GM18861 (cell line): ENCODE measurements at regions not wholly inside any gene's neighbourhood (a gene's known extent, or its start where the extent isn't known, plus 50 kb on each side); places are given as distances from the start of the nearest gene placed in this dataset.
"Not testable (repeated sequence)": the region's sequence is repeated elsewhere in the genome, so short reads cannot be mapped to it uniquely, and the experiment has no call there.

Source experiments
- ATAC-seq: cut with Tn5 transposase; IDR thresholded peaks from one replicate; pipeline ENCODE4 v1.9.1; 2021; ENCODE audit not compliant: unreplicated experiment

DNA sequence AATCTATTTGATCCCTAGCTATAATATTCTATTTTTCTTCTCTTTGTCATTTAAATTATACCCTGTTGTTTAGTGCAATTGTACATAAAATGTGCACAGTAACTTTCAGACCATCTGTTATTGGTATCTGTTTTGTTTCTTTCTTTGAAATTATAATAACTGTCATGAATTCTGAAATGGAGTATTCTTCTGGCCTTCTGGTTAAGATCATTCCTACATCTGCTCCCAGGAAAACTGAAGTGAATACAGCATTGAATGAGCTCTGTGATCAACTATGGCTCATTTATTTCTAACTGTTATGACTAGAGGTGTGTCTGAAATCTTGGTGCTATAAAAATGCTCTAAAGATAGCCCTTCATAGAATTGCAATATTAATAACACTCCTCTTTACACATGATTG lies 788.4 kb upstream of the TMEFF2 start:
- no peak for ATAC-seq

DNA sequence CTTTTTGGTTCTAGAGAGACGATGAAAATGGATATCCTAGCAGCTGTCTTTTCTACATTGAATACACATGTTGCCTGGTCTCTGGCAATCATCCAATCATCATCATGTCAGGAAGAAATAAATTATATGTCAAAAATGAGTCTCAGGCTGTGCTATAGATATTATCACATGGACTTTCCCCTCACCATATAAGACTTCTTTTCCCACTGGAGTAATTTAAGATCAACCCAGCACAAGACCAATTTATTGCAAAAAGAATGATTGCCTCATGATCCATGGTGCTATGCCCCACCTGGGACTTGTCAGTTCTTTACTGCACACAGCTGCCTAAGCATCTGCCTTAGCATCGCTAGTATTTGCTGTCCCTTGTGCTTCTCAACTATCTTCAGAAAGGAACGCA lies 783.7 kb upstream of the TMEFF2 start:
- no peak for ATAC-seq

DNA sequence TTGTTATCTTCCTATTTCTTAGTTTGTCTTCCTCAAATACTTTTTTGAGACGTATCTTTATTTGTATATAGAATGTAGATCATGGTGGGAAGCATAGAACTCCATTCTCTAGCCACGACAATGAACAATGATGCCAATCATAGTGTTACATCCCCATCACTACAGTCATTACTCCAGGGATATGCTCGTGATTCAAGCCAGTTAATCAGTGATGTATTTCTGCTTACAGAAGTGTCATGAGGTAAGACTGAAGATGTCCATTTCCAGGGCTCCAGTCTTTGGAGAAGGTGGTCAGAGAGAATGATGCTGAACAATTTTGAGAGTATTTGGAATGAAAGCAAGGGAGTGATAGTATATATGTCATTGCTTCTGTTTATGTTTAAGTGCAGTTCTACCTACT lies 777.2 kb upstream of the TMEFF2 start:
- no peak for ATAC-seq

DNA sequence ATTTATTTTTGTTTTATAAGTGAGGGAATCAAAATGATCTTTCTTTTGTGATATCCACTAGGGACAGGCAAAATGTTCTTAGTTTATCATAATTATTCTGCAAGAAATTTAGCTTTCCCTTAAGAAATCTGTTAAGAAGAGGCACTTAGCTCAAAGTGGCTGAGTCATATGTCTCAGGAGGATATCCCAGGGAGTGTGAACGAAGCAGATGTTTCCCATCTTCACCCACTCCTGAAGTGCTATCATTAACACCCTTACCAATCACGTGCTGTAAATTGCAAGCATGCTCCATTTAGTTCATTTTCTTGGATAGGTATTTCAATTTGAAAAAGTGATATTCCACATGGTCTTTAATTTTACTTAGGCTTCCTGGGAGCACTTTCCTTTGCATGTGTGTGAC lies 774.3 kb upstream of the TMEFF2 start:
- ATAC-seq = no peak

DNA sequence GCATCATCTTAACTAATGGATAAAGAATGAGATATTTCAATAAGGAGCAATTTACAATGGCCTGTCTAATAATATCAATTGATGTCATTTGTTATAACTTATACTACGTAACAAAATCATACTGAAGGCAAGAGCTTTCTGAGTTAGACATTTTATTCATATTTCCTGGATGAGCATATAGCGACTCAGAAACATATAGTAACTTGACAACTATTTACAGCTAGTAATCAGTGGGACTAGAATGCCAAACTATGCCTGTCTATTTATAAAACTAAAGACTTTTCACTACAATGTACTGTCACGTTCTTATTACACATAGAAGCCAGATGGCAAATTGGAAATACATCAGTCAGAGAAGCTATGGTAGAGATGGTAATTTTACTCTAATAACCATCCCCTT lies 766.2 kb upstream of the TMEFF2 start:
- ATAC-seq = no peak

DNA sequence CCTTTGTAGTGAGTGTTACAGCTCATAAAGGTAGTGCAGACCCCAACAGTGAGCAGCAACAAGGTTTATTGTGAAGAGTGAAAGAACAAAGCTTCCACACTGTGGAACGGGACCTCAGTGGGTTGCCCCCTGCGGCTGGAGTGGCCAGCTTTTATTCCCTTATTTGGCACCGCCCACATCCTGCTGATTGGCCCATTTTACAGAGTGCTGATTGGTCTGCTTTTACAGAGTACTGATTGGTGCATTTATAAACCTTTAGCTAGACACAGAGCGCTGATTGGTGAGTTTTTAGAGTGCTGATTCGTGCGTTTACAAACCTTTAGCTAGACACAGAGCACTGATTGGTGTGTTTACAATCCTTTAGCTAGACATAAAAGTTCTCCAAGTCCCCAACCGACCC lies 763.9 kb upstream of the TMEFF2 start:
- ATAC-seq = not testable (repeated sequence)

DNA sequence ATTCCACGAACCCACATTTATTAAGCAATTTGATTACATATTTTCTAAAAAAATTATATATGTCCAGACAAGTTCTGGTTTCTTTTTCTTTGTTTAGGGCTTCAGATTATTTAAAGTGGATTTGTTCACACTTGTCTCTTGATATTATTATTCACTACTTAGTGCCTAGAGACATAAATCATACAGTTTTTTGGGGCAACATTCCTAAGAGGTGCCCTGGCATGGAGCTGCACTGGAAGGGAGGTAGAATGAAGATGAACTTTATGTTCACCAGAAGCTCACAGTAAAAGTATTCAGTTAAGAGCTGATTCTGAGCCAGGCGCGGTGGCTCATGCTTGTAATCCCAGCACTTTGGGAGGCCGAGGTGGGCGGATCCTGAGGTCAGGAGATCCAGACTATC lies 762.7 kb upstream of the TMEFF2 start:
- ATAC-seq = no peak

DNA sequence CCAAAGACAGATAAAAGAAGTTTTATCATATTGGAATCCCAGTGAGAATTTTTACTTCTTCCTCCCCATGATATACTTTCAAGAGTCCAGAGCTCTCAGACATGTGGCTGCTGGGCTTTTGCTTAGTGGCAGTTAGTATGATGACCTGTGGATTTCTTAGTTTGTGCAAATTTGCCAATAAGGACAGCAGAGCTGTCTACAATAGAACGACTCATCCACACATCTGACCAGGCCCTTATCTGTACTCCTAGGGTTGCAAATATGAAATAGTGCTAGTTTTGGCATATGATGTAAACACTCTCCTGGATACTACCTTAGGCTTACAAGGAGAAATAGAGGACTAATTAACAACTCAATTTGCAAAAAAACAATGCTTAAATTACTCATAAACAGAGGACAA lies 758.4 kb upstream of the TMEFF2 start:
- no peak for ATAC-seq

DNA sequence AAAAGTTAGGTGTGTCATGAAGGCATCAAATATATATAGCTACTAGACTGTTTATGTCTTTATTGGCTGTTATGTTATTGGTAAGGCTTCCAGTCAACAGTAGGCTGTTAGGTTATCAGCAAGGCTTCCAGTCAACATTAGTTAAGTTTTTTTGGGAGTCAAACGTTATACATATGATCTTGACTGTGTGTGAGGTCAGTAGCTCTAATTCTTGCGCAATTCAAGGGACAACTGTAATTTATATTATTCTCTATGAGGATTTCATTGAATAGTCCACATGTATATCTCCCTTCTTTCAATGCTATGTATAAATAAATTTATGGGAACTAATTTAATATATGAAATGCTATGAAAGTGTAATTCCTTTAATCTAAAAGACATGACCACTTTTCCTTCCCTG lies 757.5 kb upstream of the TMEFF2 start:
- ATAC-seq = no peak

DNA sequence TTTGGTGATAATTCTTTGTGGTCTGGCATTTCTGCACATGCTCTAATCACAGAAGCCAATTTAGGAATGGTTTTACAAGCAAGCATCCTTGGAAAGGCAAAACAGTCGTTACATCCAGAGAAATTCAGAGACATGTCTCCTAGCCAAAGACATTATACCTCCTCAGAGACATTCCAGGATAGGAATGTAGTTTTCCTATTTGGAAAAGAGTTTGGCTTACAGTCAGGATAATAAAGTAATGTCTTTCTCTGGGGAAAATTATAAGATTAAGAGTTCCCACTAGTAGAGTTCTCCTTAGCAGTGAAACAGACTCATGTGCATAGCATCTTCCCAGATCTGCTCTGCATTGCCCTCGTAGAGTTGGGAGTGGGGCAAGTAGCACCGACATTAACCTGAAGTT lies 753.6 kb upstream of the TMEFF2 start:
- no peak for ATAC-seq

DNA sequence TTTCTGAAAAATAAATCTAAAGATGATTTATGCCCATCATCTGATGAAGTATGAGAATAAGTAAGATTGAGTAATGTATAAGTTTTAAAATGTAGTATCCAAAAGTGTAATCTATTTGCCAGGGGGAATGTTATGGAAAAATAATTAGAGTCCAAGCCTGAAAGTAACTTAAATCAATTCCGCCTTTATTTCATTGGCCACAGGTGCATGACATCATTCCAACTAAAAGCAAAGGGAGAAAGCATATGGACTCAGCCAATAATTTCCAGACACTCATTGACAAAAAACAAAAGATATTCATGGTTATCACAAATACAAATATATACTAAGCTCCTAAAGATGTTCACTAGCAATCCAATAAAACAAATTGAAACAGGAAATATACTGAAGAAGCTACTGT lies 752.6 kb upstream of the TMEFF2 start:
- ATAC-seq = no peak

DNA sequence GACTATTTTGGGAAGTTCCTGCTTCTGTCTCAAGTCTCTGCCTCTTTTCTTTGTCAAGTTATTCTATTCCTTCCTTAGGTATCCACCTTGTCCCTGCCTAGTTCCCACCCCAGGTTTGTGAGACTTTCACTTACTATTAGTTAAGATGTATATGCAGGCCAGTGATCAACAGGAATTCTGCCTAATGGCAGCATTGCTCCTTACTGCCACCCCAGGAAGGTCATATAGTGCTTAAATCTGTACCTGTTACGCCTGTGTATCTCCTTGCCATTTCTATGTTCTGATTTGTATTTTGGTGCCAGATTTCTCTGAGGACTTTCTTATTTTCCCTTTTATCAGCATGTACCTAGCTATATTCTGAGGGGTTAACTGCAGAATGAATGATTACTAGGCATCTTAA lies 746.0 kb upstream of the TMEFF2 start:
- ATAC-seq = no peak

DNA sequence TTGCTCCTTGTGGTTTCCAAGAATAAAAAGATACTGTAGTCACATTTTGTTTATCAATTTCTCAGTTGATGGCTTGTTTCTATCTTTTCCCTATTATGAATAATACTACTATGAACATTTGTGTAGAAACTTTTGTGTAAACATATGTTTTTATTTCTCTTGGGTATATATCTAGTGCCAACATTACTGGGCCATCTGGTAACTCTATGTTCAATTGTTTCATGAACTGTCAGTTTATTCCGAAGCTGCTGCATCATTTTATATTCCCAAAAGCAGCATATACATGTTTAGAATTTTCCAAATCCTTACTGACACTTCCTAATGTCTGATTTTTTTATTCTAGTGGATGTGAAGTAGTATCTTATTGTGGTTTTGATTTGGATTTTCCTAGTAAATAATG lies 737.6 kb upstream of the TMEFF2 start:
- no peak for ATAC-seq

DNA sequence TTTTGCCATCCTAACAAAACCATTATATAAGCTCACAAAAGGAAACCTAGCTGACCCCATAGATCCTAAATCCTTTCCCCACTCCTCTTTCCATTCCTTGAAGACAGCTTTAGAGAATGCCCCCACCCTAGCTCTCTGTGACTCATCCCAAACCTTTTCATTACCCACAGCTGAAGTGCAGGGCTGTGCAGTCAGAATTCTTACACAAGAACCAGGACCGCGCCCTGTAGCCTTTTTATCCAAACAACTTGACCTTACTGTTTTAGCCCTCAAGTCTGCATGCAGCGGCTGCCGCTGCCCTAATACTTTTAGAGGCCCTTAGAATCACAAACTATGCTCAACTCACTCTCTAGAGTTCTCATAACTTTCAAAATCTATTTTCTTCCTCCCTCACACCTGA lies 726.9 kb upstream of the TMEFF2 start:
- ATAC-seq = not testable (repeated sequence)

DNA sequence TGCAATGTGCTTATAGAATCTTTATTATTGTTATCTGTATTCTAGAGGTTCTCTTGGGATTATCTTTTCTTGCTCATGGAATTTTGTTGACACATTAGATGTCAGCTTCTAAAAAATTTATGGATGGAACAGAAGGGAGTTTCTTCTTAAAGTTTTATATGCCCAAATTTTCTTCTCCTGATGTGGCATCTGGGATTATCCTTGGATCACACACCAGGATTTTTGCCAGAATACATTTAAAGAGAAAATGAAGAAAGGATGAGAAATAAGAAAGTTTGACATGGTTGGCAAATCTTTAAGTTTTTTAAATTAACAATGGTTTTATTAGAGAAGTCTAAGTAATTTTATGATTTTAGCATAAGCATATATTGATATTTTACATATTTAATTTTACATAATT lies 706.7 kb upstream of the TMEFF2 start:
- ATAC-seq = no peak

DNA sequence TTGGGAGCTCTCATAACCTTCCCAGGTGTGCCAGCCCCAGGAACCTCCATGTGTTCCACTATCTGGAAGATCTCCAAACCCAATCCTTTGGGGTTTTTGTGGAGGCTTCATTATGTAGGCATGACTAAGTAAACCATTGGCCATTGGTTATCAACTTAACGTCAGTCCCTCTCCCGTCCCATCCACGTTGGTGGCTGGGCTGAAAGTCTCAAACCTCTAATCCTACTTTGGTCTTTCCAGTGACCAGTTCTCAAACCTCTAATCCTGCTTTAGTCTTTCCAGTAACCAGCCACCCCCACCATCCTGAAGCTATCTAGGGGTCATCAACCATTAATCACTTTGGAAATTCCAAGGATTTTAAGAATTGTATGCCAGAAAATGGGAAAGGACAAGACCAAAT lies 704.7 kb upstream of the TMEFF2 start:
- no peak for ATAC-seq

DNA sequence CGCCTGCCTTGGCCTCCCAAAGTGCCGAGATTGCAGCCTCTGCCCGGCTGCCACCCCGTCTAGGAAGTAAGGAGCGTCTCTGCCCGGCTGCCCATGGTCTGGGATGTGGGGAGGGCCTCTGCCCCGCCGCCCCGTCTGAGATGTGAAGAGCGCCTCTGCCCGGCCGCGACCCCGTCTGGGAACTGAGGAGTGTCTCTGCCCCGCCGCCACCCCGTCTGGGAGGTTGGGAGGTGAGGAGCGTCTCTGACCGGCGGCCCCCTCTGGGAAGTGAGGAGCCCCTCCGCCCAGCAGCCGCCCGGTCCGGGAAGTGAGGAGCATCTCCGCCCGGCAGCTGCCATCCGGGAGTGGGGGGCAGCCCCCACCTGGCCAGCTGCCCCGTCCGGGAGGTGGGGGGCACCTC lies 699.2 kb upstream of the TMEFF2 start:
- not testable (repeated sequence) for ATAC-seq

DNA sequence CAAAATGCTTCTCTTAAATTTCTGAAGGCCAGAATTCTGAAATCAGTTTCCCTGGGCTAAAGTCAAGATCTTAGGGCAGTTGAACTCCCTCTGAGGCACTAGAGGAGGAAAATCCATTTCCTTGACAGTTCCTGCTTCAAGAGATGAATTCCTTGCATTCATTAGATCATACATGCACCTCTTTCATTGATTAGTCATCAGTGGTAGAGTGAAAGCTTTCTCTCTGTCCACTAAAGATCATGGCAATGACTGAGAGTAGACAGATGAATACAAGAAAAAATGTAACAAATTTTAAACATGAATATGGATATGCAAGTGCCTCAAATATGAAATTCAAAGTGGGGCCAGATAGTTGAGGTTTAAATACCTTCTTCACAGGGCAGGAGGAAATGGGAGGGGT lies 693.4 kb upstream of the TMEFF2 start:
- ATAC-seq = no peak

DNA sequence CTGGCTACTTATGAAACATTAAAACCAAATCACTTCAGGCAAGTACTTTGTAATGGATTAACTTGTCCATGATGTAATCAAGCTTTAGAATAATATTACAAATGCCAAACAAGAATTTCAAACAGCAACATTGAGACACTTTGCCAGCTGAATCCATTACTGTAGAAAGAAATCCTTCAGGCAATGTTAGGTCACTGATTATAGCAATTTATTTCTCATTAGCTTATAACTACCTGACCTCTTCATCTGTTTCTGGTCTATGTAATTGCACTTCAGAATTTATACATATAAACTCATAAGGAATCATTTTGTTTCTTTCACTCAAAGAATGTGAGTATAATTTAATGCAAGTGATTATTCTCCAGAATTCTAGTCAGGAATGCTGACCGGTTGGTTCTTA lies 692.6 kb upstream of the TMEFF2 start:
- no peak for ATAC-seq

DNA sequence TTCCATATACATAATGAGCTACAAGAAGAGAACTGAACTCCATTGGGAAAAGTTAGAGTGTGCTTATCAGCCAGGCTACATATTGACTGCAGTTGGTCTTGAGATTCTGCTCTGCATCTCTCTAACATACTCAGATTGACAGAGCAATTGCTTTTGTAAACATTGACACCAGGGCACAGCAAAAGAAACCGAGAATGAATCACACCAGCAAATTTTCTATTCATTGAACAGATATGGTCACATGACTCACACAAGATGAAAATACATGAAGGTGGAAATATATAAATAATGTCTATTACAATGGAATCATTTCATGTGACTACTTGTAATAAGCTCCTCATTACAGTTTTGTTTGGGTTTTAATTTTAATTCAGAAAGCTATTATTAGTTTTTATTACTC lies 691.9 kb upstream of the TMEFF2 start:
- no peak for ATAC-seq

DNA sequence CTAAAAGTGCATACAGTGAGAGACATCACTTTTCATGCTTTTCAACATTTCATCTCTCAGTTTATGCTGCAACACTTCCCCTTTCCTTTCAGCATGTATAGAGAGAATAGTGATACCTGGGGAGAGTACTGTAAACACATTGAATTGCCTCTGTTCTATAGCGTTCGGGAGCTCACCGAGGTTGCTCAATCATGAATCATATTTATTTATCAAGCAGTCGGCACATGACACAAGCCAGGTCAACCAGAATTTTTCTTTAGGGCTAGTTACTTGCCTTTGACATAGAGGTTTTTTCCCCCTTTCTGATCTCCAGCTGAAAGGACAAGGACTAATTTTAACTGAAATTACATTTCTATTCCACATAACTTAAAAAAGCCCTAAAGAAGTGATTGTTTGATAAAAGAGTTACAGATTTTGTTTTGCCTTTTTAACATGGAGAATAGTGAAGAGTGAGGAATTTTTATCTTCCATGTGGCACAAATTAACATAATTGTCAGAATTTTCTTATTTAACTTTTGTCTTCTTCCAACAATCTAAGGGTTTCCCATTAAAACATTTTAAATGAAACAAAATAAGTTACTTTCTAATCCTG lies 690.9 kb upstream of the TMEFF2 start:
- ATAC-seq = no peak

DNA sequence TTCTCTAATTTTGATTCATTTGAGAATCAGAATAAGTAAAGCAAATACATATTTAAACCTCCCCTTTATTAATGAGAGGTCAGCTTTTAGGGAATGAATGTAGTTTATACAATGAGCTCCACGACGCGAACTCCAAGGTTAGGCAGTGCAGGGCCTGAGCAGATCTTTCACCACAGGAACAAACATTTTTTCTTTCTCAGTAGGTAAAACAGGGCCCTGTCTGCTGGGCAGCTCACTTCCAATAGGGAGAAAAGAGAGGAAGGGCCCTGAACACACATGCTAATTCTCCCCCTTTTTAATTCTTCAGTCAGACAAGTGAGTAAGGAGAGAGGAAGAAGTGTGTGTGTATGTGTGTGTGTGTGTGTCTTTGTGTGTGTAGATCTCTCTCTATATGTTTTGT lies 682.4 kb upstream of the TMEFF2 start:
- ATAC-seq = no peak

DNA sequence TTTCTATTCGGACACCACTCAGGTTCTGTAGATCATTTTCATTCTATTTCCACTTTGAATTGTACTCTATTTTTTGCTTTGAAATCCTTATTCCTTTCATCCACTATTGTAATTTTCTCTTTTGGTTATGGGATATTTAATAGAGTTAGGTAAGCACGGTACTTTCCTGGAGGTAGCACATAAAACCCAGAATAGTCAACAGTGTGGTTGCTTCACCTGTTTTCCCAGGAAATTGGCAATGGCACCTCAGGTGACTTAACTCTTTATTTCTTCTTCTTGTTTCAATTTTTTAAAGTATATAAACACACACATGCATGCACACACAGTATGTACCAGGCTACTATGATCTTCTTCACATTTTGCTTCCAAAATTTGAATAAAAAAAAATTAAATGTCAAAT lies 682.0 kb upstream of the TMEFF2 start:
- no peak for ATAC-seq

DNA sequence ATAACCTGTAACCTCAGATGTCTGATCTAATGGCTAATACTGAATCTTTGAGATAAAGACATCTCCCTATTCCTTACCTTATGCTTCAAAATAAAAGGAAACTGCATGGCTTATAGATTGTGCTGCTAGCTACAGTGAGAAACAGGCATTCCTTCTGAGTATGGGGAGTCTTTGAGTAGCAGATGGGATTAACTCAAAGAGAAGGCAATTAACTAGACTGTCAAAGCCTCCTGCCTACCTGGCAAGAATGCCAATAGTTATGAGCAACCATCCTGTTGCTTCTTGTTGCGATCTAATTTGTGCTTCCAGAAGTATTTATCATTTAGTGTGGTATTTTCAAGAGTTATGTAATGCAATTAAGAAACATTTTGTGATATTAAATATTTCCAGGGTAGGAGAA lies 660.0 kb upstream of the TMEFF2 start:
- no peak for ATAC-seq
